B cell (primary cell): ENCODE measurements at regions not wholly inside any gene's neighbourhood (a gene's known extent, or its start where the extent isn't known, plus 50 kb on each side); places are given as distances from the start of the nearest gene placed in this dataset.

Experiments used
- CTCF ChIP-seq: fragments of 200-600 bp; IDR thresholded peaks from one replicate; pipeline ENCODE4 v1.8.0; 2022; ENCODE audit warnings: antibody characterized with exemption, mild to moderate bottlenecking
- EZH2 ChIP-seq: IDR thresholded peaks from 2 replicates; pipeline ENCODE4 v1.6.1; 2012; ENCODE audit warnings: borderline replicate concordance, low read depth, mild to moderate bottlenecking, moderate library complexity, low read length; ENCODE audit not compliant: insufficient read depth, poor library complexity, severe bottlenecking

GRCh38 chr14:98070536-98070935 is 1201.5 kb downstream of the BCL11B start:
- no peak for TF ChIP-seq CTCF
- no peak for TF ChIP-seq EZH2
